ENCODE measurements at regions not wholly inside any gene's neighbourhood (a gene's known extent, or its start where the extent isn't known, plus 50 kb on each side); places are given as distances from the start of the nearest gene placed in this dataset.

DNA sequence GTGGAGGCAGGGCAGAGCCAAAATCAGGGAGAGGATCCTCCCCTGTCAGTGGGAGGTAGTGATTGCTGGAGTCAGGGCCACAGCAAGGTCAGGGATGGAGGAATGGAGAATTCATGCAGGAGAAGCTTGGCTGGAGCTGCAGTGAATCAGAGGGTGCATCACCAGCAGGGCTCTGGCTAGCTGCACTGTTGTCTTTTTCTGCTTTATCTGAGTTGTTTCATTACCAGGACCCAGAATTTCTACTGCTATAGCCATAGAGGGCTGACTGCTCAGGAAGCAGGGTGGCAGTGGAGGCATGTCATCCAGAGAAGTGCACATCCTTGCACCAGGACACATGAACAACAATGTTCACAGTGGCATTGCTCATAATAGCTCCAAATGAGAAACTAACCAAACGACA, 113.5 kb upstream of the GALNT15 start:
- Mint-ChIP-seq H3K4me1 (peaks cover 7% of the 10 kb centered on the region), H3K36me3 (no peaks in the 10 kb centered on the region), H3K27ac (no peak overlapping the region), H3K27me3 (ENCODE audit: low read depth in 3 of 3) (peaks cover 2 to 8% (median 2%) of the 10 kb centered on the region in 3 donors), H3K4me3 (no peak overlapping the region), H3K9me3 (peaks cover 0 to 4% (median 0%) of the 10 kb centered on the region in 7 donors)
- Histone ChIP-seq H2AFZ (ENCODE audit: insufficient read depth, low read depth, low read length, poor library complexity, severe bottlenecking) (no peak overlapping the region), H3K4me2 (replicated peaks; ENCODE audit: extremely low read depth, low read length, poor library complexity, severe bottlenecking) (no peak overlapping the region), H3K27ac (ENCODE audit: low read depth in 1 of 2, low read length in 2 of 2) (no peak overlapping the region), H3K9ac (ENCODE audit: insufficient read depth, low read length, poor library complexity, severe bottlenecking) (no peak overlapping the region), H3K79me2 (ENCODE audit: insufficient read depth, low read length) (no peaks in the 10 kb centered on the region), H3K9me3 (replicated peaks in 1 of 2; ENCODE audit: control insufficient read depth in 1 of 2, insufficient read depth in 1 of 2, low read length in 2 of 2) (no peaks in the 10 kb centered on the region), H3K27me3 (ENCODE audit: control insufficient read depth in 2 of 2, insufficient read depth in 2 of 2, low read length in 2 of 2) (no peaks in the 10 kb centered on the region), H3K4me3 (replicated peaks in 1 of 3; ENCODE audit: low read depth in 2 of 3, low read length in 3 of 3) (no peak overlapping the region), H4K20me1 (ENCODE audit: insufficient read depth, low read length) (no peaks in the 10 kb centered on the region), H3K36me3 (replicated peaks in 1 of 2; ENCODE audit: control insufficient read depth in 1 of 2, insufficient read depth in 2 of 2, low read length in 2 of 2) (no peaks in the 10 kb centered on the region), H3K4me1 (ENCODE audit: control insufficient read depth in 1 of 2, insufficient read depth in 2 of 2, low read length in 2 of 2) (no peaks in the 10 kb centered on the region)
- WGBS (ENCODE audit: insufficient coverage) = no CpG with 5 or more reads among the region's 1 CpG
- TF ChIP-seq, protein P1, sequence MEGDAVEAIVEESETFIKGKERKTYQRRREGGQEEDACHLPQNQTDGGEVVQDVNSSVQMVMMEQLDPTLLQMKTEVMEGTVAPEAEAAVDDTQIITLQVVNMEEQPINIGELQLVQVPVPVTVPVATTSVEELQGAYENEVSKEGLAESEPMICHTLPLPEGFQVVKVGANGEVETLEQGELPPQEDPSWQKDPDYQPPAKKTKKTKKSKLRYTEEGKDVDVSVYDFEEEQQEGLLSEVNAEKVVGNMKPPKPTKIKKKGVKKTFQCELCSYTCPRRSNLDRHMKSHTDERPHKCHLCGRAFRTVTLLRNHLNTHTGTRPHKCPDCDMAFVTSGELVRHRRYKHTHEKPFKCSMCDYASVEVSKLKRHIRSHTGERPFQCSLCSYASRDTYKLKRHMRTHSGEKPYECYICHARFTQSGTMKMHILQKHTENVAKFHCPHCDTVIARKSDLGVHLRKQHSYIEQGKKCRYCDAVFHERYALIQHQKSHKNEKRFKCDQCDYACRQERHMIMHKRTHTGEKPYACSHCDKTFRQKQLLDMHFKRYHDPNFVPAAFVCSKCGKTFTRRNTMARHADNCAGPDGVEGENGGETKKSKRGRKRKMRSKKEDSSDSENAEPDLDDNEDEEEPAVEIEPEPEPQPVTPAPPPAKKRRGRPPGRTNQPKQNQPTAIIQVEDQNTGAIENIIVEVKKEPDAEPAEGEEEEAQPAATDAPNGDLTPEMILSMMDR (IDR thresholded peaks at IDR 0.05) = no peak
- intact Hi-C loops (cut with micrococcal nuclease) = no loop called here
- no peak for DNase-seq

GRCh38 chr3:16061491-16061890, 113.0 kb upstream of the GALNT15 start:
- TF ChIP-seq, protein P1 (IDR thresholded peaks at IDR 0.05) = no peak

More at GRCh38 chr3:16061491-16061890, 113.0 kb upstream of the GALNT15 start:
- Mint-ChIP-seq H3K27me3 (ENCODE audit: low read depth in 3 of 3) (peaks cover 2 to 8% (median 2%) of the 10 kb centered on the region in 3 donors), H3K4me3 (no peak overlapping the region), H3K27ac (no peak overlapping the region), H3K9me3 (peaks cover 0 to 4% (median 0%) of the 10 kb centered on the region in 7 donors), H3K36me3 (no peaks in the 10 kb centered on the region), H3K4me1 (peaks cover 7% of the 10 kb centered on the region)
- Histone ChIP-seq H3K9me3 (replicated peaks in 1 of 2; ENCODE audit: control insufficient read depth in 1 of 2, insufficient read depth in 1 of 2, low read length in 2 of 2) (no peaks in the 10 kb centered on the region), H3K4me1 (ENCODE audit: control insufficient read depth in 1 of 2, insufficient read depth in 2 of 2, low read length in 2 of 2) (no peaks in the 10 kb centered on the region), H2AFZ (ENCODE audit: insufficient read depth, low read depth, low read length, poor library complexity, severe bottlenecking) (no peak overlapping the region), H4K20me1 (ENCODE audit: insufficient read depth, low read length) (no peaks in the 10 kb centered on the region), H3K4me2 (replicated peaks; ENCODE audit: extremely low read depth, low read length, poor library complexity, severe bottlenecking) (no peak overlapping the region), H3K36me3 (replicated peaks in 1 of 2; ENCODE audit: control insufficient read depth in 1 of 2, insufficient read depth in 2 of 2, low read length in 2 of 2) (no peaks in the 10 kb centered on the region), H3K4me3 (replicated peaks in 1 of 3; ENCODE audit: low read depth in 2 of 3, low read length in 3 of 3) (no peak overlapping the region), H3K27me3 (ENCODE audit: control insufficient read depth in 2 of 2, insufficient read depth in 2 of 2, low read length in 2 of 2) (no peaks in the 10 kb centered on the region), H3K79me2 (ENCODE audit: insufficient read depth, low read length) (no peaks in the 10 kb centered on the region), H3K9ac (ENCODE audit: insufficient read depth, low read length, poor library complexity, severe bottlenecking) (no peak overlapping the region), H3K27ac (ENCODE audit: low read depth in 1 of 2, low read length in 2 of 2) (no peak overlapping the region)
- intact Hi-C loops (cut with micrococcal nuclease) = no loop called here
- no peak for DNase-seq
- 57% methylated on average over 1 of the region's 2 CpGs for WGBS (ENCODE audit: insufficient coverage)

Measured in CD14-positive monocyte (primary cell).